Gastroesophageal sphincter (tissue), 4 donors: ENCODE measurements at regions not wholly inside any gene's neighbourhood (a gene's known extent, or its start where the extent isn't known, plus 50 kb on each side); places are given as distances from the start of the nearest gene placed in this dataset.
A peak's percentile ranks its signal among the peaks of the same experiment; 100 is the strongest.

Source experiments
- ATAC-seq: fragments of 150-250 bp; one replicate; pipeline ENCODE4 v1.9.1; 2016; ENCODE audit warnings: mild to moderate bottlenecking, moderate library complexity
- H3K27ac ChIP-seq, 4 donors: fragments of 200-600 bp; sonication (generic) in 3 of 4; 1 replicate in 3 of 4; 2 replicates in 1 of 4; pipeline ENCODE4 v1.5.1; 2016 to 2019
- H3K27me3 ChIP-seq: fragments of 200-600 bp; sonication (generic); one replicate; pipeline ENCODE4 v1.5.1; 2019
- H3K36me3 ChIP-seq, 2 donors: fragments of 200-600 bp; sonication (generic); one replicate each; pipeline ENCODE4 v1.5.1; 2019; ENCODE audit warnings: control low read depth in 1 of 2
- H3K4me1 ChIP-seq, 3 donors: fragments of 200-600 bp; sonication (generic); 1 replicate in 2 of 3; 2 replicates in 1 of 3; pipeline ENCODE4 v1.5.1; 2016 to 2019; ENCODE audit warnings: control low read depth in 2 of 3
- H3K4me3 ChIP-seq, 2 donors: fragments of 200-600 bp; sonication (generic); one replicate each; pipeline ENCODE4 v1.5.1; 2019; ENCODE audit warnings: mild to moderate bottlenecking in 1 of 2, moderate library complexity in 1 of 2
- H3K9me3 ChIP-seq, 3 donors: fragments of 200-600 bp; sonication (generic); one replicate each; pipeline ENCODE4 v1.5.1; 2017 to 2019; ENCODE audit warnings: control low read depth in 2 of 3
- EP300 ChIP-seq: sonication (generic); formaldehyde crosslinking; IDR thresholded peaks from one replicate; pipeline ENCODE4 v1.6.1; 2017; ENCODE audit warnings: antibody characterized with exemption, mild to moderate bottlenecking
- POLR2A ChIP-seq, 2 donors: fragments of 450-650 bp; IDR thresholded peaks; one replicate each; pipeline ENCODE4 v1.6.1; 2017; ENCODE audit warnings: antibody characterized with exemption in 2 of 2, mild to moderate bottlenecking in 2 of 2, moderate library complexity in 1 of 2
- POLR2AphosphoS5 ChIP-seq: sonication (generic); formaldehyde crosslinking; IDR thresholded peaks from one replicate; pipeline ENCODE4 v1.6.1; 2017; ENCODE audit warnings: antibody characterized with exemption
- WGBS, 2 donors: methylation state at CpG; one replicate each; pipeline ENCODE4 v1.1.5; 2018; ENCODE audit warnings: low coverage in 1 of 2; 5-methylcytosine and 5-hydroxymethylcytosine counted together
- TF ChIP-seq, protein P1 (sequence below), 4 experiments: fragments of 200-600 bp in 2 of 4; fragments of 450-650 bp in 2 of 4; sonication (generic) in 1 of 4; IDR thresholded peaks; one replicate each; pipeline ENCODE4 v1.5.1; 2017 to 2019; ENCODE audit warnings: antibody characterized with exemption in 4 of 4, mild to moderate bottlenecking in 2 of 4, moderate library complexity in 2 of 4

- Histone ChIP-seq H3K9me3 (no peaks in the 10 kb centered on the region), H3K36me3 (no peaks in the 10 kb centered on the region), H3K4me3 (no peak overlapping the region), H3K27ac (no peak overlapping the region), H3K27me3 (peaks cover 15% of the 10 kb centered on the region), H3K4me1 (no peaks in the 10 kb centered on the region)
- WGBS, 2 donors, result 78 to 83% methylated on average over 2 to 4 of the region's 4 CpGs
- no peak for TF ChIP-seq POLR2A (IDR thresholded peaks at IDR 0.05)
- TF ChIP-seq POLR2AphosphoS5, result no peak
- TF ChIP-seq, protein P1, sequence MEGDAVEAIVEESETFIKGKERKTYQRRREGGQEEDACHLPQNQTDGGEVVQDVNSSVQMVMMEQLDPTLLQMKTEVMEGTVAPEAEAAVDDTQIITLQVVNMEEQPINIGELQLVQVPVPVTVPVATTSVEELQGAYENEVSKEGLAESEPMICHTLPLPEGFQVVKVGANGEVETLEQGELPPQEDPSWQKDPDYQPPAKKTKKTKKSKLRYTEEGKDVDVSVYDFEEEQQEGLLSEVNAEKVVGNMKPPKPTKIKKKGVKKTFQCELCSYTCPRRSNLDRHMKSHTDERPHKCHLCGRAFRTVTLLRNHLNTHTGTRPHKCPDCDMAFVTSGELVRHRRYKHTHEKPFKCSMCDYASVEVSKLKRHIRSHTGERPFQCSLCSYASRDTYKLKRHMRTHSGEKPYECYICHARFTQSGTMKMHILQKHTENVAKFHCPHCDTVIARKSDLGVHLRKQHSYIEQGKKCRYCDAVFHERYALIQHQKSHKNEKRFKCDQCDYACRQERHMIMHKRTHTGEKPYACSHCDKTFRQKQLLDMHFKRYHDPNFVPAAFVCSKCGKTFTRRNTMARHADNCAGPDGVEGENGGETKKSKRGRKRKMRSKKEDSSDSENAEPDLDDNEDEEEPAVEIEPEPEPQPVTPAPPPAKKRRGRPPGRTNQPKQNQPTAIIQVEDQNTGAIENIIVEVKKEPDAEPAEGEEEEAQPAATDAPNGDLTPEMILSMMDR (IDR thresholded peaks at IDR 0.05), result no peak
- TF ChIP-seq EP300, result no peak
- no peak for ATAC-seq
These were observed 88.4 kb upstream of the ATP11B start for GRCh38 chr3:182704926-182705325.

GRCh38 chr3:182708810-182709209, 84.5 kb upstream of the ATP11B start:
- Histone ChIP-seq H3K9me3 (no peaks in the 10 kb centered on the region), H3K27me3 (peaks cover 15% of the 10 kb centered on the region), H3K36me3 (no peaks in the 10 kb centered on the region), H3K4me3 (no peak overlapping the region), H3K4me1 (no peaks in the 10 kb centered on the region), H3K27ac (no peak overlapping the region)
- no peak for ATAC-seq
- TF ChIP-seq EP300, result no peak
- TF ChIP-seq, protein P1 (IDR thresholded peaks at IDR 0.05), result no peak
- no peak for TF ChIP-seq POLR2AphosphoS5
- 36% methylated on average over 1 of the region's 1 CpG; no CpG with 5 or more reads in 1 of the 2 donors for WGBS, 2 donors

DNA sequence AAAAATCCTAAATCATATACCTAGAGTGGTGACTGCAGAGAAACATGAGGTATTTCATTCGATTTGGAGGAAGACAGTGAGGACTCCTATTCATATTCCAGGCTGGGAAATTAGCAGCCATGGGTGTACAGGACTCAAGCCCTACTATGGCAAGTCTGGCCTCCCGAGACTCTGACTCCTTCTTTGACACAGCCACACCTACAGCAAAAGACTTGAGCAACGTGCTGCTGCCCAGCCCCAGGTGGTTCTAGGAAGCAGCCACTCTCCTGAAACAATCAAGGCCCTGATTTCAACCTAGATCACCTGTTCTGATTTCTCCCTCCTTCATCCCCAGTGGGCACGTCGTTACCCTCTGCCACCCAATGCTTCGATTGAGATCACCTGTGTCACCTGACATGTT, 84.0 kb upstream of the ATP11B start:
- H3K27me3 ChIP-seq, result peaks cover 15% of the 10 kb centered on the region
- H3K4me1 ChIP-seq, result no peaks in the 10 kb centered on the region
- no peaks in the 10 kb centered on the region for H3K9me3 ChIP-seq
- no peak overlapping the region for H3K4me3 ChIP-seq
- no peaks in the 10 kb centered on the region for H3K36me3 ChIP-seq
- WGBS, 2 donors, result 85% methylated on average over 6 of the region's 6 CpGs; no CpG with 5 or more reads in 1 of the 2 donors
- TF ChIP-seq POLR2AphosphoS5, result no peak
- TF ChIP-seq EP300, result no peak
- no peak overlapping the region for H3K27ac ChIP-seq
- ATAC-seq, result no peak

GRCh38 chr3:182710557-182711157, 82.6 kb upstream of the ATP11B start:
- Histone ChIP-seq H3K4me1 (no peaks in the 10 kb centered on the region), H3K9me3 (no peaks in the 10 kb centered on the region), H3K4me3 (no peak overlapping the region), H3K27me3 (peaks cover 9% of the 10 kb centered on the region), H3K36me3 (no peaks in the 10 kb centered on the region), H3K27ac (no peak overlapping the region)
- ATAC-seq, result no peak
- WGBS, 2 donors, result 27 to 42% methylated on average over 7 of the region's 7 CpGs
- TF ChIP-seq POLR2AphosphoS5 (no peak), POLR2A (IDR thresholded peaks at IDR 0.05) (no peak), EP300 (no peak)
- TF ChIP-seq, protein P1 (IDR thresholded peaks at IDR 0.05), result peak; percentile 40 to 56 (median 42)

DNA sequence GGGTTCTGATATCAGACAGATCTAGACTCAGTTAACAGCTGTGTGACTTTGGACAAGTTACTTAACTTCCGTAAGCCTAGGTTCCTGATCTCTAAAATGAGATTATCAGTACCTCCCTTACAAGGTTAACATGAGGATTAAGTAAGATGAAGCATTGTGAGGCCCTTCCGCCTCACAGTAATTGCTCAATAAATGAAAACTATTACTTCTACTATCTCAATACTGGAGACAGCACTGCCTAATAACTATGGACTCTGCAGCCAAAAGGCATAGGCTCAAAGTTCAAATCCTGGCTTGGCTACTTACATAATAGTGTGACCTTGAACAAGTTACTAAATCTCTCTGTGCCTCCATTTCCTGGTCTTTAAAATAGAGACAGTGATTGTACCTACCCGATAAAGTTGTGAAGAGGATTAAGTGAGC, 82.0 kb upstream of the ATP11B start:
- 77 to 100% methylated on average over 1 to 3 of the region's 3 CpGs for WGBS, 2 donors

More for the DNA sequence above, 82.0 kb upstream of the ATP11B start:
- TF ChIP-seq, protein P1 (IDR thresholded peaks at IDR 0.05), result no peak
- TF ChIP-seq POLR2A (IDR thresholded peaks at IDR 0.05) (no peak), EP300 (no peak), POLR2AphosphoS5 (no peak)
- Histone ChIP-seq H3K9me3 (no peaks in the 10 kb centered on the region), H3K4me3 (no peak overlapping the region), H3K4me1 (no peaks in the 10 kb centered on the region), H3K27ac (no peak overlapping the region), H3K27me3 (peaks cover 3% of the 10 kb centered on the region), H3K36me3 (no peaks in the 10 kb centered on the region)
- ATAC-seq, result no peak
